Amniotic epithelial cell (primary cell): ENCODE measurements at regions not wholly inside any gene's neighbourhood (a gene's known extent, or its start where the extent isn't known, plus 50 kb on each side); places are given as distances from the start of the nearest gene placed in this dataset.
"Not testable (repeated sequence)": the region's sequence is repeated elsewhere in the genome, so short reads cannot be mapped to it uniquely, and the experiment has no call there.

Experiments
- DNase-seq: peaks from one replicate; pipeline ENCODE4 v3.0.0-alpha.2; 2010; ENCODE audit warnings: low read depth

GRCh38 chr10:18735711-18736110 lies 76.5 kb downstream of the ARL5B start:
- DNase-seq = peak; percentile 25

GRCh38 chr10:18737236-18737635 lies 78.0 kb downstream of the ARL5B start:
- DNase-seq = peak; percentile 63

- peak; percentile 98 for DNase-seq
These were observed 78.6 kb downstream of the ARL5B start for GRCh38 chr10:18737841-18738240.

GRCh38 chr10:18738835-18739234 lies 79.6 kb downstream of the ARL5B start:
- DNase-seq = peak; percentile 93

GRCh38 chr10:18743926-18744325 lies 84.7 kb downstream of the ARL5B start:
- peak; percentile 7 for DNase-seq

GRCh38 chr10:18753312-18753895 lies 94.2 kb downstream of the ARL5B start:
- DNase-seq = no peak

- no peak for DNase-seq
These were observed 100.3 kb downstream of the ARL5B start for GRCh38 chr10:18759575-18759974.

GRCh38 chr10:18760836-18761235 lies 101.6 kb downstream of the ARL5B start:
- DNase-seq = no peak

- no peak for DNase-seq
These were observed 108.8 kb downstream of the ARL5B start for GRCh38 chr10:18767981-18768380.

GRCh38 chr10:18773180-18773579 lies 113.9 kb downstream of the ARL5B start:
- DNase-seq = no peak

GRCh38 chr10:18777258-18777657 lies 118.0 kb downstream of the ARL5B start:
- DNase-seq = no peak

GRCh38 chr10:18786478-18786877 lies 127.2 kb downstream of the ARL5B start:
- no peak for DNase-seq

GRCh38 chr10:18793951-18794350 lies 134.7 kb downstream of the ARL5B start:
- DNase-seq = peak; percentile 48

GRCh38 chr10:18795549-18795948 lies 136.3 kb downstream of the ARL5B start:
- DNase-seq = no peak

GRCh38 chr10:18797286-18797685 lies 138.1 kb downstream of the ARL5B start:
- DNase-seq = no peak

GRCh38 chr10:18822156-18822555 lies 162.9 kb downstream of the ARL5B start:
- peak; percentile 50 for DNase-seq

- no peak for DNase-seq
These were observed 170.0 kb downstream of the ARL5B start for GRCh38 chr10:18829259-18829658.

- DNase-seq = no peak
These were observed 171.0 kb downstream of the ARL5B start for GRCh38 chr10:18830277-18830676.

GRCh38 chr10:18856623-18857022 lies 192.0 kb upstream of the MALRD1 start:
- not testable (repeated sequence) for DNase-seq

- DNase-seq = no peak
These were observed 188.9 kb upstream of the MALRD1 start for GRCh38 chr10:18859659-18860058.

GRCh38 chr10:18860186-18860585 lies 188.4 kb upstream of the MALRD1 start:
- DNase-seq = no peak

GRCh38 chr10:18860631-18861240 lies 187.9 kb upstream of the MALRD1 start:
- DNase-seq = peak; percentile 21

GRCh38 chr10:18861382-18861781 lies 187.2 kb upstream of the MALRD1 start:
- no peak for DNase-seq

- no peak for DNase-seq
These were observed 181.7 kb upstream of the MALRD1 start for GRCh38 chr10:18866852-18867251.
